NK-92 (cell line): ENCODE measurements at regions not wholly inside any gene's neighbourhood (a gene's known extent, or its start where the extent isn't known, plus 50 kb on each side); places are given as distances from the start of the nearest gene placed in this dataset.

Source experiments
- DNase-seq: peaks from one replicate; lab custom pipeline; 2025; ENCODE audit not compliant: unreplicated experiment; lab: John Stamatoyannopoulos, UW

- no peak for DNase-seq
Observed at GRCh38 chr22:48096851-48097665, 1334.6 kb downstream of the TBC1D22A start.

- DNase-seq: no peak
Observed at GRCh38 chr22:48096411-48096810, 1334.0 kb downstream of the TBC1D22A start.

GRCh38 chr22:48093981-48094380 is 1331.5 kb downstream of the TBC1D22A start:
- no peak for DNase-seq

GRCh38 chr22:48092866-48093265 is 1330.4 kb downstream of the TBC1D22A start:
- no peak for DNase-seq

GRCh38 chr22:48091656-48092223 is 1329.3 kb downstream of the TBC1D22A start:
- no peak for DNase-seq

GRCh38 chr22:48091060-48091650 is 1328.7 kb downstream of the TBC1D22A start:
- DNase-seq: no peak

GRCh38 chr22:48090332-48090672 is 1327.9 kb downstream of the TBC1D22A start:
- no peak for DNase-seq

- DNase-seq: no peak
Observed at GRCh38 chr22:48089601-48090331, 1327.3 kb downstream of the TBC1D22A start.

GRCh38 chr22:48088926-48089536 is 1326.6 kb downstream of the TBC1D22A start:
- no peak for DNase-seq

- no peak for DNase-seq
Observed at GRCh38 chr22:48088251-48088650, 1325.8 kb downstream of the TBC1D22A start.

GRCh38 chr22:48085901-48086645 is 1323.6 kb downstream of the TBC1D22A start:
- DNase-seq: no peak

GRCh38 chr22:48084729-48085050 is 1322.2 kb downstream of the TBC1D22A start:
- no peak for DNase-seq

GRCh38 chr22:48084041-48084728 is 1321.7 kb downstream of the TBC1D22A start:
- no peak for DNase-seq

- DNase-seq: no peak
Observed at GRCh38 chr22:48083502-48083901, 1321.1 kb downstream of the TBC1D22A start.

GRCh38 chr22:48082284-48082683 is 1319.8 kb downstream of the TBC1D22A start:
- no peak for DNase-seq

GRCh38 chr22:48081281-48081680 is 1318.8 kb downstream of the TBC1D22A start:
- no peak for DNase-seq

- no peak for DNase-seq
Observed at GRCh38 chr22:48080316-48081165, 1318.1 kb downstream of the TBC1D22A start.

- no peak for DNase-seq
Observed at GRCh38 chr22:48079505-48080290, 1317.2 kb downstream of the TBC1D22A start.
